ENCODE measurements at regions not wholly inside any gene's neighbourhood (a gene's known extent, or its start where the extent isn't known, plus 50 kb on each side); places are given as distances from the start of the nearest gene placed in this dataset.
"Not testable (repeated sequence)": the region's sequence is repeated elsewhere in the genome, so short reads cannot be mapped to it uniquely, and the experiment has no call there.

DNA sequence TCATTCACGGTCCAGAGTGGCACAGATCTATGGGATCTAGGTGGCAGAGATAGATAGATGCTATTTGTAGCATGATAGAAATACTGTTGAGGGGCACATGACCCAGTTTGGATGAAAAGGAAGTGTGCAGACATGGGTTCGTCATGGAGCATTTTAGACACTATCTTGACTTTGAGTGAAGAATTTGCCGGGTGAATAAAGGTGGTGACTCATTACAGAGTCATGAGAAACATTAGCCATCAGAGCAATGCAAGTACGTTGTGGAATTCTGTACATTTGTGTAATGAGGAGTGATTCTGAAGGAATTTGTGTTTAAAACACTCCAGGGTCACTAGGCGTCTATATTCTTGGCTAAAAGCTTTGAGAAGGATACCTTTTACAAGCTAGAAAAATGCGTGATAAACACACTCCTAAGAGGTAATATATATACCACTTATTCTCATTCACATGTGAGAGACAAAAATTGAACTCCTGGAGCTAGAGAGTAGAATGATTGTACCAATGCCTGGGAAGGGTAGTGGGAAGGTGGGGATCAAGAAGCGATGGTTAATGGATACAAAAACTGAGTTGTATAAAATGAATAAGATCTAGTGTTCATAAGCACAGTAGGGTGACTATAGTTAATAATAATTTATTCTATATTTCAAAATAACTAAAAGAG, 593.7 kb upstream of the LUZP2 start:
- H3K4me3 ChIP-seq (ENCODE audit: low read depth, low read length): no peak overlapping the region
- TF ChIP-seq CTCF (IDR thresholded peaks at IDR 0.05; ENCODE audit: low read depth, low read length): no peak

GRCh38 chr11:23919455-23919854, 577.4 kb upstream of the LUZP2 start:
- no peak for TF ChIP-seq CTCF (IDR thresholded peaks at IDR 0.05; ENCODE audit: low read depth, low read length)
- no peak overlapping the region for H3K4me3 ChIP-seq (ENCODE audit: low read depth, low read length)

DNA sequence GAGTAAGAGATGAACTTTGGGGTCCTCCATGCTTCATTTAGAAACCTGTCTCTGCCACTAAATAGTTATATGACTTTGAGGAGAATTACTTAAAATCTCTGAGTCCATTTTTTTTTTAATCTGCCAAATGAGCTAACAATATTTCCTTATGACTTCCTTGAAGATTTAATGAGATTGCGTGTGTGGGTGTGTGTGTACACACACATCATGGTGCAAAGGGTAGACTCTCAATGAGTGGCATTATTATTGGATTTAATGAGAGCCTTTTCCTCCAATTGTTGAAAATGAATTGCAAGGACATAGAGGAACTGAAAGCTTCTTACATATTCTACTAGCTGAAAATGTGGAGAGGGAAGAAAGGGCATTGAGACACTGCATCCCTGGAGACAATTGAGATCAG, 573.5 kb upstream of the LUZP2 start:
- no peak for TF ChIP-seq CTCF (IDR thresholded peaks at IDR 0.05; ENCODE audit: low read depth, low read length)
- H3K4me3 ChIP-seq (ENCODE audit: low read depth, low read length): no peak overlapping the region

DNA sequence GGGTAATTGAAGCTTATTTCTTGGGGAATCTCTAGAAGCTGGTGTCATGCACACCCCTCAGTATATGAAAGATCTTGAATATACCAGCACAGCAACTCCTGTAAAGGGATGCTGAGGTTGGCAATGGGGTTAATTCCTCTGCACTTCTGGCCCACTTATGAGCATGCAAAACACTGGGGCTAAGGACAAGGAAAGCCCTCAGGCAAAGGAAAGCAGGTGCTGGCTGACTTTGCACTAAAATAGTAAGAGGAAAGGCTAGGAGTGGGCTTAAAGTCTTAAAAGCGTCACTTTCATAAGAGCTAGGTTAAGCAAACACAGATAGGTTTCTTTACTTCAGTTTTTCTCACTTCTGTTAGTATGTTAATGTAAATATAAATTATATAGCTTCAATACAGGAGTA, 572.6 kb upstream of the LUZP2 start:
- no peak for TF ChIP-seq CTCF (IDR thresholded peaks at IDR 0.05; ENCODE audit: low read depth, low read length)
- no peak overlapping the region for H3K4me3 ChIP-seq (ENCODE audit: low read depth, low read length)

- no peak for TF ChIP-seq CTCF (IDR thresholded peaks at IDR 0.05; ENCODE audit: low read depth, low read length)
- H3K4me3 ChIP-seq (ENCODE audit: low read depth, low read length): no peak overlapping the region
These were observed 565.4 kb upstream of the LUZP2 start for GRCh38 chr11:23931443-23931842.

- no peak for TF ChIP-seq CTCF (IDR thresholded peaks at IDR 0.05; ENCODE audit: low read depth, low read length)
- no peak overlapping the region for H3K4me3 ChIP-seq (ENCODE audit: low read depth, low read length)
These were observed 564.4 kb upstream of the LUZP2 start for GRCh38 chr11:23932485-23932898.

DNA sequence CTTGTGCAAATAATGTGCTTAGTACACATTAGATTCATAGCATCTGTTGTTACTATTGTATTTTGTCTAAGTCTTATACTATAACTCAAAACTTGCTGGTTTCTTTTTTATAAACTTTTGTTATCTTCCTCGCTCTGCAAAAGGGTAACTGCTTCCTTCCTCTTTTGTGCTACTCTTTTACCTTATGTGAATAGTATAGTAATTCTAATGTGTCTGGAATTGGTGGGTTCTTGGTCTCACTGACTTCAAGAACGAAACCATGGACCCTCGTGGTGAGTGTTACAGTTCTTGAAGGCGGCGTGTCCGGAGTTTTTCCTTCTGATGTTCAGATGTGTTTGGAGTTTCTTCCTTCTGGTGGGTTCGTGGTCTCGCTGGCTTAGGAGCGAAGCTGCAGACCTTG, 563.1 kb upstream of the LUZP2 start:
- no peak overlapping the region for H3K4me3 ChIP-seq (ENCODE audit: low read depth, low read length)
- TF ChIP-seq CTCF (IDR thresholded peaks at IDR 0.05; ENCODE audit: low read depth, low read length): no peak

DNA sequence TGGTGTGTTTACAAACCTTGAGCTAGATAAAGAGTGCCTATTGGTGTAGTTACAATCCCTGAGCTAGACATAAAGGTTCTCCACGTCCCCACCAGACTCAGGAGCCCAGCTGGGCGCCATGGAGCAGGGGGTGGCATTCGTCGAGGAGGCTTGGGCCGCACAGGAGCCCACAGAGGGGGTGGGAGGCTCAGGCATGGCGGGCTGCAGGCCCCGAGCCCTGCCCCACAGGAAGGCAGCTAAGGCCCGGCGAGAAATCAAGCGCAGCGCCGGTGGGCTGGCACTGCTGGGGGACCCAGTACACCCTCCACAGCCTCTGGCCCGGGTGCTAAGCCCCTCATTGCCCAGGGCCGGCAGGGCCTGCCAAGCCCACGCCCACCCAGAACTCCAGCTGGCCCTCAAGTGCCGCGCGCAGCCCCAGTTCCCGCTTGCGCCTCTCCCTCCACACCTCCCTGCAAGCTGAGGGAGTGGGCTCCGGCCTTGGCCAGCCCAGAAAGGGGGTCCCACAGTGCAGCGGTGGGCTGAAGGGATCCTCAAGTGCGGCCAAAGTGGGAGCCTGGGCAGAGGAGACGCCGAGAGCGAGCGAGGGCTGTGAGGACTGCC, 562.1 kb upstream of the LUZP2 start:
- H3K4me3 ChIP-seq (ENCODE audit: low read depth, low read length): not testable (repeated sequence)

- not testable (repeated sequence) for H3K4me3 ChIP-seq (ENCODE audit: low read depth, low read length)
These were observed 554.6 kb upstream of the LUZP2 start for GRCh38 chr11:23942117-23942815.
